HepG2 (cell line): ENCODE measurements at regions not wholly inside any gene's neighbourhood (a gene's known extent, or its start where the extent isn't known, plus 50 kb on each side); places are given as distances from the start of the nearest gene placed in this dataset.

Source experiments
- ATAC-seq: fragments of 200-7000 bp; cut with Tn5 transposase; 3 replicates; pipeline ENCODE4 v1.9.1; 2020; ENCODE audit warnings: mild to moderate bottlenecking, moderate library complexity
- BruUV-seq: library from RNA; stranded (reverse); fragments of 400-500 nt; replicated peaks from 2 replicates; lab custom pipeline; 2021; lab: Mats Ljungman, UMichigan
- CTCF ChIA-PET: fragments of 300-600 bp; formaldehyde crosslinking; extraction: SDS; loops from one replicate; lab custom pipeline; 2021; ENCODE audit warnings: low total read pairs, inconsistent platforms, low intra/inter-chr PET ratio; lab: Yijun Ruan, JAX
- POLR2A ChIA-PET: fragments of 350-600 bp; sonication (Branson Sonifier 250); formaldehyde crosslinking; loops from one replicate; lab custom pipeline; 2020; ENCODE audit warnings: antibody characterized with exemption, inconsistent platforms; lab: Yijun Ruan, JAX
- DNase-seq: peaks from one replicate; pipeline ENCODE4 v3.0.0-alpha.2; 2015; ENCODE audit warnings: low spot score
- FAIRE-seq: peaks from 3 replicates; lab custom pipeline; 2011; peaks lifted over from hg19 to GRCh38; lab: Jason Lieb, UNC
- H2AFZ ChIP-seq: one replicate; pipeline ENCODE4 v1.6.1; 2011; ENCODE audit warnings: low read length, inconsistent platforms
- H3K27ac ChIP-seq: fragments of 300-600 bp; 3 replicates; pipeline ENCODE4 v1.8.0; 2011; ENCODE audit warnings: mixed run types, mild to moderate bottlenecking, mixed read lengths, low read length, inconsistent platforms; ENCODE audit not compliant: insufficient read depth; ENCODE audit errors: extremely low read length
- H3K27me3 ChIP-seq, 2 experiments: fragments of 200-600 bp in 1 of 2; 2 replicates in 1 of 2; 3 replicates in 1 of 2; pipeline versions ENCODE4 v1.6.0 to v1.8.0; 2011; ENCODE audit warnings: low read length in 2 of 2, mild to moderate bottlenecking in 2 of 2, moderate library complexity in 2 of 2, inconsistent platforms in 1 of 2; ENCODE audit not compliant: insufficient read depth in 2 of 2, control insufficient read depth in 1 of 2
- H3K36me3 ChIP-seq, 2 experiments: fragments of 200-600 bp in 1 of 2; replicated peaks in 1 of 2; 2 replicates in 1 of 2; 3 replicates in 1 of 2; pipeline versions ENCODE4 v1.5.1 to v1.8.0; 2011; ENCODE audit warnings: low read length in 2 of 2, inconsistent platforms in 1 of 2; ENCODE audit not compliant: insufficient read depth in 2 of 2, control insufficient read depth in 1 of 2
- H3K4me1 ChIP-seq: 2 replicates; pipeline ENCODE4 v1.5.1; 2012; ENCODE audit warnings: low read length, inconsistent platforms; ENCODE audit not compliant: insufficient read depth
- H3K4me2 ChIP-seq: 2 replicates; pipeline ENCODE4 v1.6.0; 2011; ENCODE audit warnings: low read depth, low read length, inconsistent platforms
- H3K4me3 ChIP-seq, 3 experiments: fragments of 200-600 bp in 1 of 3; sonication (generic), shearing (Covaris generic) in 1 of 3; replicated peaks in 1 of 3; 2 replicates each; pipeline ENCODE4 v1.5.1; 2011 to 2016; ENCODE audit warnings: low read length in 3 of 3, inconsistent platforms in 2 of 3, low read depth in 2 of 3, mild to moderate bottlenecking in 2 of 3, control low read depth in 1 of 3, mixed read lengths in 1 of 3; ENCODE audit not compliant: insufficient read depth in 1 of 3
- H3K79me2 ChIP-seq: one replicate; pipeline ENCODE4 v1.6.1; 2011; ENCODE audit warnings: low read length, inconsistent platforms; ENCODE audit not compliant: insufficient read depth
- H3K9ac ChIP-seq: 2 replicates; pipeline ENCODE4 v1.6.0; 2011; ENCODE audit warnings: mild to moderate bottlenecking, low read depth, low read length, inconsistent platforms; ENCODE audit not compliant: insufficient read depth
- H3K9me3 ChIP-seq: 2 replicates; pipeline ENCODE4 v1.5.1; 2012; ENCODE audit warnings: mild to moderate bottlenecking, low read length
- H4K20me1 ChIP-seq: 2 replicates; pipeline ENCODE4 v1.6.0; 2011; ENCODE audit warnings: inconsistent platforms, mild to moderate bottlenecking, low read length, moderate library complexity; ENCODE audit not compliant: insufficient read depth
- AKNA ChIP-seq: sonication (generic); formaldehyde crosslinking; IDR thresholded peaks from 2 replicates; pipeline ENCODE4 v1.4.0; 2020; ENCODE audit warnings: missing genetic modification reagents, borderline replicate concordance
- CBX2 ChIP-seq, 2 experiments: fragments of 200-600 bp in 1 of 2; sonication (generic); formaldehyde crosslinking in 1 of 2; IDR thresholded peaks; 2 replicates each; pipeline versions ENCODE4 v1.7.0 to v1.8.1; 2018 to 2022; ENCODE audit warnings: low read depth in 2 of 2, low read length in 1 of 2, mild to moderate bottlenecking in 1 of 2, missing genetic modification reagents in 1 of 2
- HOXA7 ChIP-seq: sonication (generic); formaldehyde crosslinking; IDR thresholded peaks from 2 replicates; pipeline ENCODE4 v1.8.1; 2022; ENCODE audit warnings: mild to moderate bottlenecking, missing genetic modification reagents, moderate library complexity
- NFE2L1 ChIP-seq: sonication (generic); formaldehyde crosslinking; IDR thresholded peaks from 2 replicates; pipeline ENCODE4 v1.4.0; 2020; ENCODE audit warnings: missing genetic modification reagents, mild to moderate bottlenecking, borderline replicate concordance
- PCBP2 ChIP-seq: fragments of 200-400 bp; formaldehyde crosslinking; optimal IDR thresholded peaks from 2 replicates; pipeline ENCODE3; 2018; ENCODE audit warnings: low read length, low read depth; ENCODE audit not compliant: poor library complexity, severe bottlenecking
- TBL1XR1 ChIP-seq: fragments of 150-350 bp; IDR thresholded peaks from 2 replicates; pipeline ENCODE4 v1.6.1; 2014; ENCODE audit warnings: borderline replicate concordance, low read length; ENCODE audit not compliant: partially characterized antibody
- ZBTB39 ChIP-seq: sonication (generic); formaldehyde crosslinking; IDR thresholded peaks from 2 replicates; pipeline ENCODE4 v1.5.0; 2020; ENCODE audit warnings: missing genetic modification reagents
- ZNF142 ChIP-seq: sonication (generic); formaldehyde crosslinking; IDR thresholded peaks from 2 replicates; pipeline ENCODE4 v1.4.0; 2020; ENCODE audit warnings: missing genetic modification reagents
- ZNF503 ChIP-seq: sonication (generic); formaldehyde crosslinking; IDR thresholded peaks from 2 replicates; pipeline ENCODE4 v1.4.0; 2020; ENCODE audit warnings: missing genetic modification reagents
- WGBS: methylation state at CpG from one replicate; pipeline ENCODE4 v1.1.6; 2017; ENCODE audit warnings: low lambda C conversion rate; 5-methylcytosine and 5-hydroxymethylcytosine counted together
- in situ Hi-C: cut with HindIII; loops from 2 replicates; pipeline ENCODE4 v1.10.0; 2017; ENCODE audit warnings: low pct_unique_long_range_greater_than_20kb; ENCODE audit not compliant: extremely low pct_ligation_motif_present
- intact Hi-C: fragments of 100-400 bp; cut with micrococcal nuclease; formaldehyde crosslinking; loops from one replicate; pipeline ENCODE4 v1.10.0; 2022; ENCODE audit not compliant: unreplicated experiment

GRCh38 chr12:77231501-77231918, 166.1 kb upstream of the E2F7 start:
- Histone ChIP-seq H3K36me3 (no peaks in the 10 kb centered on the region), H3K79me2 (no peaks in the 10 kb centered on the region), H3K4me3 (no peak overlapping the region), H3K4me2 (no peak overlapping the region), H2AFZ (no peak overlapping the region), H3K27me3 (no peaks in the 10 kb centered on the region), H3K27ac (no peak overlapping the region), H4K20me1 (no peaks in the 10 kb centered on the region), H3K9me3 (no peaks in the 10 kb centered on the region), H3K4me1 (no peaks in the 10 kb centered on the region), H3K9ac (no peak overlapping the region)
- intact Hi-C loops (no loop called here), in situ Hi-C loops (no loop called here)
- ATAC-seq = no peak
- ChIA-PET CTCF (no interaction called here), POLR2A (no interaction called here)
- BruUV-seq = no TSS peak
- TF ChIP-seq ZBTB39 (CRISPR knock-in tag) (no peak), ZNF142 (CRISPR knock-in tag) (no peak), NFE2L1 (CRISPR knock-in tag) (no peak), ZNF503 (CRISPR knock-in tag) (no peak), TBL1XR1 (no peak), AKNA (CRISPR knock-in tag) (no peak), PCBP2 (no peak), CBX2 (IDR thresholded peaks at IDR 0.05; ENCODE audit: low read depth, low read length) (no peak), CBX2 (CRISPR knock-in tag; IDR thresholded peaks at IDR 0.05; ENCODE audit: low read depth) (no peak), HOXA7 (CRISPR knock-in tag) (no peak)
- WGBS = 1% methylated on average over 5 of the region's 5 CpGs
- no peak for DNase-seq
- FAIRE-seq = no peak
